AG09309 (cell line): ENCODE measurements at regions not wholly inside any gene's neighbourhood (a gene's known extent, or its start where the extent isn't known, plus 50 kb on each side); places are given as distances from the start of the nearest gene placed in this dataset.

Experiments
- DNase-seq: peaks from one replicate; pipeline ENCODE4 v3.0.0-alpha.2; 2010; ENCODE audit warnings: low read depth
- H3K4me3 ChIP-seq: 2 replicates; pipeline ENCODE4 v1.5.1; 2011; ENCODE audit warnings: mild to moderate bottlenecking, low read depth, low read length, moderate library complexity; ENCODE audit not compliant: control insufficient read depth
- TF ChIP-seq, protein P1 (sequence below): IDR thresholded peaks from 2 replicates; pipeline ENCODE4 v1.5.1; 2011; ENCODE audit warnings: mild to moderate bottlenecking, low read depth, low read length, inconsistent platforms; ENCODE audit not compliant: insufficient read depth, control insufficient read depth; ENCODE audit errors: missing control alignments

DNA sequence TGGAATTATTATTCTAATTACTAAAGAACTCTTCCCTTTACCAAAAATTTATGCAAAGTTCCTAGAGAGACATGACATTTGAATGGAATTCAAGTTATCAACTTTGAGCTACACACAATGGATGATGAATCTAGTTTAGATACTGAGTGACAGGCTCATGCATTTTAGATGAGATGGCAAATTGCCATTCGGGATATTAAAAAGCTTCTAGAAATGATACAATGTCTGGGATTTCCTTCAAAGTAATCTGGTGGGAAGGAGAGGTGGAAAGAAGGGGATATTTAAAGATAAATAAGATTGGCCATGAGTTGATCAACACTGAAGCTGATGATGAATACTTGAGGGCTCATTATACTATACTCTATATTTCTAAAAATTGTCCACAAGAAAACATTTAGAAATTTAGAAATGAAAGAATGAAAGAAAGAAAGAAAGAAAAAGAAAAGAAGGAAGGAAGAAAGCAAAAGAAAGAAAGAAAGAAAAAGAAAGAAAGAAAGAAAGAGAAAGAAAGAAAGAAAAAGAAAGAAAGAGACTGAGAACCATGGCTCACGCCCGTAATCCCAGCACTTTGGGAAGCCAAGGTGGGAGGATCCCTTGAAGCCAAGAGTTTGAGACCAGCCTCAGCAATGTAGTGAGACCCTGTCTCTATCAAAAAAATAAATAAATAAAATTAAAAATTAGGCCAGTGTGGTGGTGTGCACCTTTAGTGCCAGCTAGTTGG, 62.6 kb upstream of the NEDD4L start:
- no peak overlapping the region for H3K4me3 ChIP-seq
- TF ChIP-seq, protein P1, sequence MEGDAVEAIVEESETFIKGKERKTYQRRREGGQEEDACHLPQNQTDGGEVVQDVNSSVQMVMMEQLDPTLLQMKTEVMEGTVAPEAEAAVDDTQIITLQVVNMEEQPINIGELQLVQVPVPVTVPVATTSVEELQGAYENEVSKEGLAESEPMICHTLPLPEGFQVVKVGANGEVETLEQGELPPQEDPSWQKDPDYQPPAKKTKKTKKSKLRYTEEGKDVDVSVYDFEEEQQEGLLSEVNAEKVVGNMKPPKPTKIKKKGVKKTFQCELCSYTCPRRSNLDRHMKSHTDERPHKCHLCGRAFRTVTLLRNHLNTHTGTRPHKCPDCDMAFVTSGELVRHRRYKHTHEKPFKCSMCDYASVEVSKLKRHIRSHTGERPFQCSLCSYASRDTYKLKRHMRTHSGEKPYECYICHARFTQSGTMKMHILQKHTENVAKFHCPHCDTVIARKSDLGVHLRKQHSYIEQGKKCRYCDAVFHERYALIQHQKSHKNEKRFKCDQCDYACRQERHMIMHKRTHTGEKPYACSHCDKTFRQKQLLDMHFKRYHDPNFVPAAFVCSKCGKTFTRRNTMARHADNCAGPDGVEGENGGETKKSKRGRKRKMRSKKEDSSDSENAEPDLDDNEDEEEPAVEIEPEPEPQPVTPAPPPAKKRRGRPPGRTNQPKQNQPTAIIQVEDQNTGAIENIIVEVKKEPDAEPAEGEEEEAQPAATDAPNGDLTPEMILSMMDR = no peak
- DNase-seq = no peak

DNA sequence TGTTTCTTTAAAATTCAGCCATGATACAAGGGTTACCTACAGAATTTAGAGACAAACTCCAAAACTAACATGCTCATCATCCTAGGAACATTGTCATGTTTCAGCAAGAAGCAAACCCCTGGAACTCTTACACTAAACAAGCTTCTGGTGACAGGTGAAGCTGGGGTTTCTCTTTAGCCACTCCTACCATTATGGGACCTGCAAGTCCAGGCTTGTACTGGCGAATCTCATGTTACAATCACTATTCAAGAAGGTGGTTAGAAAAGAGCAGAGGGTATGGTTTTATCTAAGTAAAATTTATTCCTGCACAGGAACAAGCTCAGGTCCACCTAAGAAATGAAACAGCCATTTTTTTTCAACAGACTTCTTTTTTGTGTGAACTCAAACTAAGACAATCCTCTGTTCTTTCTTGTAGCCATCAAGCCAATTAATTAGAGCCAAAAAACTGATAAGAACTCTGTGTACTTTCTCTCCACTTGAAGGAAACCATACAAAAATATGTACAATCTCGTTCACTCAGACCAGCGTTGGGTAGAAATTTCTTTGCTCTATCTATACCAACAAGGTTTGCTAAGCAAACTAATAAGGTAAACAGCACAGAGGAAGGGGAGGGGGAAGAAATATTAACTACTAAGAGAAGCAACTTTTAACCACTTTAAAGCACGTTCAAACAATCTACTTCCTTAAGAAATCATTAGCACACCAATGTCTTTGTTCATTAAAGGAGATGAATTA, 63.3 kb upstream of the NEDD4L start:
- no peak overlapping the region for H3K4me3 ChIP-seq
- TF ChIP-seq, protein P1 = no peak
- no peak for DNase-seq

DNA sequence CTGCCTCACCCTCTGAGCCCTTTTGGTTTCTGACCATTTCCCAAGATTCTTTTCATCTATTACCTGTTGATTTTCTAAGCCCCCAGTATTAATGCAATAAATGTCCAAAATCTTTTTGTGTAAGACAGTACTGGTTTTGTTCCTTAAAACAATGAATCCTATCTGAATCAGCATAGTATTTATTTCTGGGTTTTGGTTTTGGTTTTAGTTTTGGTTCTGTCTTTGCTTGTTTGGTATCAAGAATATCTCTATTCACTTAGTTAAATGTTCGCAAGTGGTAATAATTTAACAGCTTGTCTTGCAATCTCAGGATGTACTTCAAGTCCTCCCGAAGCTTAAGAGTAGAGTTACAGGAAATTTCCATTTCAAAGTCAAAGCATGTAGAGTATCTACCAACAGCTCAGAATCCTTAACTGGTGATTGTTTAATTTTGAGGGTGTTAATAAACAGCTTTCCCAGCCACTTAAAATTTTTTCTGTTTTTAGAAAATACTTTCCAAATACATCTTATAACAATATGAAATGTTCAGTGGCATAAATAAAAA, 67.7 kb upstream of the NEDD4L start:
- DNase-seq = no peak
- TF ChIP-seq, protein P1 = no peak

DNA sequence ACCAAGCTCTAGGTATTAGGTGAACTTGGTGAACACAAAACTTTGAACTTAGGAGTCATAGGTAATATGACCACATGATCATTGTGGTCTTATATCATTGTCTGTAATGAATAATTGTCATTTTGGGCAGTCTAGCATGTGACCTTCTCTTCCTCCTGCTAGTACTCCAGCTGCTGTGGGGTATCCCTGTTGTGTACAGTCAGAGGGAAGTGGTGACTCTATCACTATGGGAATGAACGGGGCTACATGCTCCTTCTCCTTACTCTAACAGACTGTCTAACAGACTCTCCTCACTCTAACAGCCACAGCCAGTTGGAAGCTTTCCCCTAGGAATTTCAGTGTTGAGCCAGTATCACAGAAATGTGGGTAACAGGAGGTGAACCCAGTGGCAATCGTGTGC, 68.2 kb upstream of the NEDD4L start:
- DNase-seq = no peak
- TF ChIP-seq, protein P1 = no peak
- H3K4me3 ChIP-seq = no peak overlapping the region

More for the DNA sequence above, 67.7 kb upstream of the NEDD4L start:
- no peak overlapping the region for H3K4me3 ChIP-seq

DNA sequence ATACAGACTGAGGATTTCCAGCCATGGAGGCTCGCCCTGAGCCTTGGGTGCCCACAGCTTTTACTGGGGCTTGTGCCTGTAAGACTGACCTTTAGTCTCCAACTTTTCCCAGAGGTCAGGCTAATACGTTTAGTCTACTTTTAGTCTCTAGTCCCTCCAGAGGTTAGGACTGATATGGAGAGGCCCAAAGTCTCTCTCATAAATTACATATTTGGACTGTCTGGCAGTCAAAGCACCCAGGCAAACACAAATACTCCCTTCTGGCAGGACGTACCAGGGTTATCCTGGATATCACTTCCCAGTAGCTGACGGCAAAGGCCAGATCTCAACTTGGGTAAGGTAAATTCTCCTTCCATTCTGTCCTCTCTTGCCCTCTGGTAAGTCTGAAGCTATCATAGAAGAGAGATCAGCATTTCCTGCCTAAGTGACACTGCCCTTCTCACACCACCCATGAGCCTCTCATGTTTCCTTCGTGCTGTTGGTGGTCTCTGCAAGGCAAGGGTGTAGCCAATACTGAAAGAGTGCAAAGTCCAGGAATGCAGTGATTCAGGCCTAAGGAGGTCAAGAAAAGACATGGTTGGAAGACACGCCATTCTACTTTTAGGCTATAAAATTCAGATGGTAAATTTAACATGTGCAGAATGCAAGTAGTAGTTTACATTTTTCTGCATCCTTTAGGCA, 69.3 kb upstream of the NEDD4L start:
- H3K4me3 ChIP-seq = no peak overlapping the region
- TF ChIP-seq, protein P1 = no peak
- no peak for DNase-seq

DNA sequence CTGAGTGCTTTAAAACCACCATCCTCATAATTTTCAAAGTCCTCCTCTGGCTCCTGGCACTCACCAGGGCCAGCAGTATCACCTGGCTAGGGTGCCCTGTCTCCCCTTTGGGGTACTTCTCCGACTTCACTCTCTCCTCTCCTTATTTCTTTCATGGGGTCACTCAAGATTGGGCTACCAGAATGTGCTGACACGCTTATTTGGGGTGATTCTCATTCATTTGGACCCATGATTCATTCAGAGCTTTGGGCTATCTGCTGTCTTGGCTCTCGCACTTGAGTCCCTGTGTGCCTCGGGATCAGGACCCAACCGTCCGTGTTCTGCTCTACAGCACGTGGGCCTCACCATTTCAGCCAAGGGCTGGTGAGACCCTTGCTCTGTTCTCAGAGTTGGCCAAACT, 70.1 kb upstream of the NEDD4L start:
- no peak overlapping the region for H3K4me3 ChIP-seq
- TF ChIP-seq, protein P1 = no peak
- no peak for DNase-seq
